ENCODE measurements at regions not wholly inside any gene's neighbourhood (a gene's known extent, or its start where the extent isn't known, plus 50 kb on each side); places are given as distances from the start of the nearest gene placed in this dataset.

DNA sequence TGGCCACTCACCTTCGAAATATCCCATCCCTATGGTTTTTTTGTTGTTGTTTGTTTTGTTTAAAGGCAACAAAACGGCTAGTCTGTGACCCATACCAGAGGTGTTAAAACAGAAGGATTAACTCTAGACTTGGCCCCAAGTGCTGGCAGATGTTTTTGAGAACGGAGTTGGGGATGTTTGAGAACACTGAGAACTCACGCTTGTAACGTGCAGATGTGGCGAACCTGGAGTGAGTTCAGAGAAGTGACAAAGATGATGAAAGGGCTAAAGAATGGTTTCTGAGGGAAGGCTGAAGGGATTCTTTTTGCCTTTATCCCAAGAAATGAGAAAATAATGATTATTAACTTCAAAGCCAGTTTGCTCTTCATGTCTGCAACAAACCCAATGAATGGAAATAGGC is 286.5 kb downstream of the ZNF608 start:
- TF ChIP-seq POLR2A (IDR thresholded peaks at IDR 0.05): no peak
- TF ChIP-seq CTCF (IDR thresholded peaks at IDR 0.05): no peak
